Ascending aorta (tissue), 2 donors: ENCODE measurements at regions not wholly inside any gene's neighbourhood (a gene's known extent, or its start where the extent isn't known, plus 50 kb on each side); places are given as distances from the start of the nearest gene placed in this dataset.

ENCODE experiments used
- DNase-seq, 2 donors: peaks; one replicate each; pipeline ENCODE4 v3.0.0-alpha.2; 2019; ENCODE audit warnings: low spot score in 2 of 2
- H3K27ac ChIP-seq, 2 donors: fragments of 200-600 bp; sonication (generic); one replicate each; pipeline ENCODE4 v1.5.1; 2016 to 2017; ENCODE audit warnings: mild to moderate bottlenecking in 1 of 2
- H3K27me3 ChIP-seq: fragments of 200-600 bp; sonication (generic); one replicate; pipeline ENCODE4 v1.5.1; 2017
- H3K36me3 ChIP-seq, 2 donors: fragments of 200-600 bp; sonication (generic); one replicate each; pipeline ENCODE4 v1.5.1; 2016
- H3K4me1 ChIP-seq, 2 donors: fragments of 200-600 bp; sonication (generic); one replicate each; pipeline ENCODE4 v1.5.1; 2016 to 2017; ENCODE audit warnings: mild to moderate bottlenecking in 1 of 2
- H3K4me3 ChIP-seq, 2 donors: fragments of 200-600 bp; sonication (generic); one replicate each; pipeline ENCODE4 v1.5.1; 2016 to 2017; ENCODE audit warnings: mild to moderate bottlenecking in 1 of 2
- H3K9me3 ChIP-seq, 2 donors: fragments of 200-600 bp; sonication (generic); one replicate each; pipeline ENCODE4 v1.5.1; 2016
- CTCF ChIP-seq, 3 experiments: fragments of 200-600 bp in 2 of 3; fragments of 450-650 bp in 1 of 3; sonication (generic) in 2 of 3; IDR thresholded peaks; one replicate each; pipeline ENCODE4 v1.5.1; 2016 to 2019; ENCODE audit warnings: antibody characterized with exemption in 3 of 3, mild to moderate bottlenecking in 1 of 3, moderate library complexity in 1 of 3
- intact Hi-C: fragments of 100-400 bp; cut with DNase I; formaldehyde crosslinking; loops from one replicate; pipeline ENCODE4 v1.15.1; 2023

GRCh38 chr10:129035052-129035827, 431.8 kb upstream of the MGMT start:
- TF ChIP-seq CTCF (IDR thresholded peaks at IDR 0.05): no peak
- Histone ChIP-seq H3K9me3 (no peaks in the 10 kb centered on the region), H3K36me3 (no peaks in the 10 kb centered on the region), H3K4me1 (no peaks in the 10 kb centered on the region), H3K27ac (no peak overlapping the region), H3K4me3 (no peak overlapping the region), H3K27me3 (no peaks in the 10 kb centered on the region)
- no peak for DNase-seq
- intact Hi-C loops: no loop called here

GRCh38 chr10:129038522-129038921, 428.5 kb upstream of the MGMT start:
- no peaks in the 10 kb centered on the region for H3K27me3 ChIP-seq
- intact Hi-C loops: no loop called here
- TF ChIP-seq CTCF (IDR thresholded peaks at IDR 0.05): no peak

GRCh38 chr10:129039406-129040370, 427.4 kb upstream of the MGMT start:
- no peaks in the 10 kb centered on the region for H3K27me3 ChIP-seq
- intact Hi-C loops: no loop called here

More at GRCh38 chr10:129038522-129038921, 428.5 kb upstream of the MGMT start:
- H3K4me1 ChIP-seq: no peaks in the 10 kb centered on the region
- H3K36me3 ChIP-seq: no peaks in the 10 kb centered on the region
- no peaks in the 10 kb centered on the region for H3K9me3 ChIP-seq
- H3K27ac ChIP-seq: no peak overlapping the region
- H3K4me3 ChIP-seq: no peak overlapping the region
- DNase-seq: no peak

GRCh38 chr10:129040377-129040776, 426.7 kb upstream of the MGMT start:
- Histone ChIP-seq H3K9me3 (no peaks in the 10 kb centered on the region), H3K27me3 (no peaks in the 10 kb centered on the region), H3K4me1 (peaks cover 0 to under 1% of the 10 kb centered on the region in 2 donors), H3K36me3 (no peaks in the 10 kb centered on the region), H3K27ac (no peak overlapping the region), H3K4me3 (no peak overlapping the region)
- intact Hi-C loops: no loop called here
- DNase-seq: no peak
- no peak for TF ChIP-seq CTCF (IDR thresholded peaks at IDR 0.05)

More at GRCh38 chr10:129039406-129040370, 427.4 kb upstream of the MGMT start:
- no peak overlapping the region for H3K27ac ChIP-seq
- no peak for DNase-seq
- H3K4me3 ChIP-seq: no peak overlapping the region
- H3K36me3 ChIP-seq: no peaks in the 10 kb centered on the region
- H3K4me1 ChIP-seq: no peaks in the 10 kb centered on the region
- H3K9me3 ChIP-seq: no peaks in the 10 kb centered on the region
- no peak for TF ChIP-seq CTCF (IDR thresholded peaks at IDR 0.05)

GRCh38 chr10:129041916-129042315, 425.1 kb upstream of the MGMT start:
- no peak overlapping the region for H3K27ac ChIP-seq
- H3K4me1 ChIP-seq: peaks cover 6 to 7% of the 10 kb centered on the region in 2 donors
- H3K9me3 ChIP-seq: no peaks in the 10 kb centered on the region
- intact Hi-C loops: no loop called here
- H3K36me3 ChIP-seq: no peaks in the 10 kb centered on the region
- no peak for DNase-seq
- no peaks in the 10 kb centered on the region for H3K27me3 ChIP-seq
- no peak overlapping the region for H3K4me3 ChIP-seq
- TF ChIP-seq CTCF (IDR thresholded peaks at IDR 0.05): no peak
